Loucy (cell line): ENCODE measurements at regions not wholly inside any gene's neighbourhood (a gene's known extent, or its start where the extent isn't known, plus 50 kb on each side); places are given as distances from the start of the nearest gene placed in this dataset.

Experiments
- H2AFZ ChIP-seq: fragments of 200-600 bp; sonication (generic); 2 replicates; pipeline ENCODE4 v1.6.0; 2016; ENCODE audit warnings: antibody characterized with exemption, mild to moderate bottlenecking, low read length, moderate library complexity
- H3F3A ChIP-seq: fragments of 200-600 bp; 2 replicates; pipeline ENCODE4 v1.6.0; 2016; ENCODE audit warnings: antibody characterized with exemption, low read depth, mild to moderate bottlenecking
- H3K27me3 ChIP-seq: fragments of 200-600 bp; sonication (generic); 2 replicates; pipeline ENCODE4 v1.6.1; 2014; ENCODE audit warnings: low read length, mild to moderate bottlenecking; ENCODE audit not compliant: insufficient read depth, poor library complexity, severe bottlenecking
- H3K36me3 ChIP-seq: fragments of 200-600 bp; sonication (generic); 2 replicates; pipeline ENCODE4 v1.6.1; 2016; ENCODE audit warnings: low read length; ENCODE audit not compliant: insufficient read depth
- H3K4me1 ChIP-seq: fragments of 200-600 bp; sonication (generic); 2 replicates; pipeline ENCODE4 v1.5.1; 2014; ENCODE audit warnings: low read length, mild to moderate bottlenecking; ENCODE audit not compliant: insufficient read depth, poor library complexity, severe bottlenecking
- H3K4me2 ChIP-seq: fragments of 200-600 bp; sonication (generic); 2 replicates; pipeline ENCODE4 v1.6.0; 2014; ENCODE audit warnings: antibody characterized with exemption, low read length, low read depth, mild to moderate bottlenecking; ENCODE audit not compliant: poor library complexity, severe bottlenecking
- H3K4me3 ChIP-seq: fragments of 200-600 bp; sonication (generic); 2 replicates; pipeline ENCODE4 v1.5.1; 2014; ENCODE audit warnings: low read length, mild to moderate bottlenecking, mixed read lengths; ENCODE audit not compliant: poor library complexity, severe bottlenecking
- H3K79me2 ChIP-seq: fragments of 200-600 bp; sonication (generic); 2 replicates; pipeline ENCODE4 v1.6.1; 2014; ENCODE audit warnings: low read length; ENCODE audit not compliant: insufficient read depth
- H3K9ac ChIP-seq: fragments of 200-600 bp; sonication (generic); 2 replicates; pipeline ENCODE4 v1.6.0; 2014; ENCODE audit warnings: mild to moderate bottlenecking, low read depth, low read length, moderate library complexity; ENCODE audit not compliant: poor library complexity, severe bottlenecking
- H3K9me2 ChIP-seq: fragments of 200-600 bp; sonication (generic); replicated peaks from 2 replicates; pipeline ENCODE4 v1.6.1; 2016; ENCODE audit warnings: low read depth, low read length, mixed read lengths
- H3K9me3 ChIP-seq: fragments of 200-600 bp; sonication (generic); 2 replicates; pipeline ENCODE4 v1.6.1; 2014; ENCODE audit warnings: mild to moderate bottlenecking, antibody characterized with exemption, low read length, low read depth; ENCODE audit not compliant: insufficient read depth
- H4K20me1 ChIP-seq: fragments of 200-600 bp; sonication (generic); 2 replicates; pipeline ENCODE4 v1.6.0; 2014; ENCODE audit warnings: antibody characterized with exemption, low read length, mild to moderate bottlenecking; ENCODE audit not compliant: insufficient read depth, poor library complexity, severe bottlenecking
- EZH2phosphoT487 ChIP-seq: fragments of 200-600 bp; IDR thresholded peaks from 2 replicates; pipeline ENCODE4 v1.6.1; 2018; ENCODE audit warnings: antibody characterized with exemption, mild to moderate bottlenecking, moderate library complexity, borderline replicate concordance
- TF ChIP-seq, protein P1 (sequence below): fragments of 200-600 bp; sonication (generic); conservative IDR thresholded peaks from 2 replicates; pipeline ENCODE4 v1.5.1; 2014; ENCODE audit warnings: mild to moderate bottlenecking, antibody characterized with exemption, low read length

DNA sequence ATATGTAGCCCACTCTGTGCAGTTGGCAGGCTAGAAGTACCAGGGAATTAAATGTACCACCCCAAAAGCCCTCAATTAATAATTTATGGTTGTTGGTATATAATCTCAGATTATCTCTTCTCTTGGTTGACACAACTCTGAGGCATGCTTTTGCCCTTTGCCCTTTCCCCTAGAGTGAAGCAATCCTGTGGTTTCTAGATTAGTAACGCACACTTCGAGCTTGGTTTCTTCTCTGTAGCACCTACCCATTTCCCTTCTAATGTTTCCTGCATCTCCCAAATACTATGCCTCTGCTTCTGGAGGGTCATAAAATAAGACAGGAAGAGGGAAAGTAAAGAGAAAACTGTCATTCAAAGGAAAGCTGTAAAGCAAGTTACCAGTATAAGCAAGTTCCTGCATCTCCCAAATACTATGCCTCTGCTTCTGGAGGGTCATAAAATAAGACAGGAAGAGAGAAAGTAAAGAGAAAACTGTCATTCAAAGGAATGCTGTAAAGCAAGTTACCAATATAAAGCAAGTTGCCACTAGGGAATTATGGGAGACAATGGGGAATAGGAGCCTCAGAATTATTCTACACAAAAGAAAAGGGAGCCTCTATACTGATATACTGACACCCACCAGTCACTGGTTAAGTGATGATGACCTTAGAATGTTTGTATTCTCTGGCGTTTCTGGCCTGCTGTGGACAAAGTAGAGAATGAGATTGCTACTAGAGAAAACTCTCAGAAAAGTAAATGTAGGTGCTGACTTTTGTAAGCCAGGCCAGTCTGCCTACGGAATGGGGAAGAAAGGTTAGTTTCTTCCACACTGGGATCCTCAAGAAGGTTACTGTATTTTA, 862.6 kb upstream of the MAN1A1 start:
- Histone ChIP-seq H3K4me2 (no peak overlapping the region), H3K79me2 (no peaks in the 10 kb centered on the region), H3K4me1 (no peaks in the 10 kb centered on the region), H3F3A (no peaks in the 10 kb centered on the region), H3K9ac (no peak overlapping the region), H3K4me3 (no peak overlapping the region), H3K36me3 (no peaks in the 10 kb centered on the region), H3K9me2 (no peaks in the 10 kb centered on the region), H3K9me3 (no peaks in the 10 kb centered on the region), H2AFZ (no peak overlapping the region), H3K27me3 (no peaks in the 10 kb centered on the region), H4K20me1 (no peaks in the 10 kb centered on the region)
- no peak for TF ChIP-seq EZH2phosphoT487
- TF ChIP-seq, protein P1, sequence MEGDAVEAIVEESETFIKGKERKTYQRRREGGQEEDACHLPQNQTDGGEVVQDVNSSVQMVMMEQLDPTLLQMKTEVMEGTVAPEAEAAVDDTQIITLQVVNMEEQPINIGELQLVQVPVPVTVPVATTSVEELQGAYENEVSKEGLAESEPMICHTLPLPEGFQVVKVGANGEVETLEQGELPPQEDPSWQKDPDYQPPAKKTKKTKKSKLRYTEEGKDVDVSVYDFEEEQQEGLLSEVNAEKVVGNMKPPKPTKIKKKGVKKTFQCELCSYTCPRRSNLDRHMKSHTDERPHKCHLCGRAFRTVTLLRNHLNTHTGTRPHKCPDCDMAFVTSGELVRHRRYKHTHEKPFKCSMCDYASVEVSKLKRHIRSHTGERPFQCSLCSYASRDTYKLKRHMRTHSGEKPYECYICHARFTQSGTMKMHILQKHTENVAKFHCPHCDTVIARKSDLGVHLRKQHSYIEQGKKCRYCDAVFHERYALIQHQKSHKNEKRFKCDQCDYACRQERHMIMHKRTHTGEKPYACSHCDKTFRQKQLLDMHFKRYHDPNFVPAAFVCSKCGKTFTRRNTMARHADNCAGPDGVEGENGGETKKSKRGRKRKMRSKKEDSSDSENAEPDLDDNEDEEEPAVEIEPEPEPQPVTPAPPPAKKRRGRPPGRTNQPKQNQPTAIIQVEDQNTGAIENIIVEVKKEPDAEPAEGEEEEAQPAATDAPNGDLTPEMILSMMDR, result no peak

DNA sequence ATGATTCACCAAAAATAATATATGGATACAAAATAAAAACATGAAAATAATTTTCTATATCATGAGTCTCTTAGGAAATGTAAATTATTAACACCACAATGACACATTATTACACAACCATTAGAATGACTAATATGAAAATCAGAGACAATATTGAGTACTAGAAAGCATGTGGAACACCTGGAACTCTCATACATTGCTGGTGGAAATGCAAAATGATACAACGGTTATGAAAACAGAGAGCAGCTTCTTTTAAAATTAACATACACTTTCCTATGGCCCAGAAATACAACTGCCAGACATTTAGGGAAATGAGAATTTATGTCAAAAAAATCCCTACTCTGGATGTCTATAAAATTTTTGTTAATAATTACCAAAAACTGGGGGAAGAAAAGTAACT, 853.3 kb upstream of the MAN1A1 start:
- Histone ChIP-seq H3K9me2 (no peaks in the 10 kb centered on the region), H3K27me3 (no peaks in the 10 kb centered on the region), H3K36me3 (no peaks in the 10 kb centered on the region), H4K20me1 (no peaks in the 10 kb centered on the region), H3K79me2 (no peaks in the 10 kb centered on the region), H3K4me2 (no peak overlapping the region), H3K9me3 (no peaks in the 10 kb centered on the region), H2AFZ (no peak overlapping the region), H3K9ac (no peak overlapping the region), H3F3A (no peaks in the 10 kb centered on the region), H3K4me3 (no peak overlapping the region), H3K4me1 (no peaks in the 10 kb centered on the region)
- TF ChIP-seq, protein P1, result no peak
- TF ChIP-seq EZH2phosphoT487, result no peak

GRCh38 chr6:120200853-120201252, 851.3 kb upstream of the MAN1A1 start:
- no peak overlapping the region for H3K4me3 ChIP-seq
- H3K27me3 ChIP-seq, result no peaks in the 10 kb centered on the region
- H3K9me3 ChIP-seq, result no peaks in the 10 kb centered on the region
- H3K4me1 ChIP-seq, result no peaks in the 10 kb centered on the region
- H2AFZ ChIP-seq, result no peak overlapping the region
- no peaks in the 10 kb centered on the region for H3F3A ChIP-seq
- H3K79me2 ChIP-seq, result no peaks in the 10 kb centered on the region
- no peak overlapping the region for H3K9ac ChIP-seq
- no peaks in the 10 kb centered on the region for H3K9me2 ChIP-seq
- no peak for TF ChIP-seq EZH2phosphoT487
- TF ChIP-seq, protein P1, result no peak
- H3K4me2 ChIP-seq, result no peak overlapping the region
- H4K20me1 ChIP-seq, result no peaks in the 10 kb centered on the region
- no peaks in the 10 kb centered on the region for H3K36me3 ChIP-seq
